ENCODE measurements at regions not wholly inside any gene's neighbourhood (a gene's known extent, or its start where the extent isn't known, plus 50 kb on each side); places are given as distances from the start of the nearest gene placed in this dataset.

DNA sequence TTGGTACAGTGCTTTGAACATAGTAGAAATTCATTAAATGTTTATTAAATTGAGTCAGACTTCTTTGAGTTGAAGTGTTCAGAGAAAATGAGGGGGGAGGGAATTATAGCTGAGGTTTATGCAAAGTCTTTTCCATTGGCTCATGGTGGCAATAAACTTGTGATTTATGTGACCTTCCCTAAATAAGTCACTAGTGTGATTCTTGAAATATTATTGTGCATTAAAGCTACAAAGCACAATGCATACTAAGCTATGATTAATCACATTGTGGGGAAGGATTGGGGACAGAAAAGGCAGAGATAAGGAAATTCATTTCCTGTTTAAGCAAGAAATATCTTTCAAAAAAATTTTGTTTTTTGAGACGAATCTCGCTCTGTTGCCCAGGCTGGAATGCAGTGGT lies 877.5 kb downstream of the TFAP2A start:
- TF ChIP-seq SIN3A (IDR thresholded peaks at IDR 0.05; ENCODE audit: borderline replicate concordance, insufficient read depth, low read length) (no peak), POLR2AphosphoS5 (IDR thresholded peaks at IDR 0.05; ENCODE audit: low read depth, low read length) (no peak), TAF1 (IDR thresholded peaks at IDR 0.05; ENCODE audit: borderline replicate concordance, insufficient read depth, low read length) (no peak), FOXP2 (optimal IDR thresholded peaks at IDR 0.05; ENCODE audit: borderline replicate concordance, extremely low read depth, extremely low read length, insufficient read depth) (no peak)
- TF ChIP-seq, protein P1, sequence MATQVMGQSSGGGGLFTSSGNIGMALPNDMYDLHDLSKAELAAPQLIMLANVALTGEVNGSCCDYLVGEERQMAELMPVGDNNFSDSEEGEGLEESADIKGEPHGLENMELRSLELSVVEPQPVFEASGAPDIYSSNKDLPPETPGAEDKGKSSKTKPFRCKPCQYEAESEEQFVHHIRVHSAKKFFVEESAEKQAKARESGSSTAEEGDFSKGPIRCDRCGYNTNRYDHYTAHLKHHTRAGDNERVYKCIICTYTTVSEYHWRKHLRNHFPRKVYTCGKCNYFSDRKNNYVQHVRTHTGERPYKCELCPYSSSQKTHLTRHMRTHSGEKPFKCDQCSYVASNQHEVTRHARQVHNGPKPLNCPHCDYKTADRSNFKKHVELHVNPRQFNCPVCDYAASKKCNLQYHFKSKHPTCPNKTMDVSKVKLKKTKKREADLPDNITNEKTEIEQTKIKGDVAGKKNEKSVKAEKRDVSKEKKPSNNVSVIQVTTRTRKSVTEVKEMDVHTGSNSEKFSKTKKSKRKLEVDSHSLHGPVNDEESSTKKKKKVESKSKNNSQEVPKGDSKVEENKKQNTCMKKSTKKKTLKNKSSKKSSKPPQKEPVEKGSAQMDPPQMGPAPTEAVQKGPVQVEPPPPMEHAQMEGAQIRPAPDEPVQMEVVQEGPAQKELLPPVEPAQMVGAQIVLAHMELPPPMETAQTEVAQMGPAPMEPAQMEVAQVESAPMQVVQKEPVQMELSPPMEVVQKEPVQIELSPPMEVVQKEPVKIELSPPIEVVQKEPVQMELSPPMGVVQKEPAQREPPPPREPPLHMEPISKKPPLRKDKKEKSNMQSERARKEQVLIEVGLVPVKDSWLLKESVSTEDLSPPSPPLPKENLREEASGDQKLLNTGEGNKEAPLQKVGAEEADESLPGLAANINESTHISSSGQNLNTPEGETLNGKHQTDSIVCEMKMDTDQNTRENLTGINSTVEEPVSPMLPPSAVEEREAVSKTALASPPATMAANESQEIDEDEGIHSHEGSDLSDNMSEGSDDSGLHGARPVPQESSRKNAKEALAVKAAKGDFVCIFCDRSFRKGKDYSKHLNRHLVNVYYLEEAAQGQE (IDR thresholded peaks at IDR 0.05; ENCODE audit: insufficient read depth in 1 of 2, low read depth in 2 of 2, low read length in 2 of 2) = no peak

DNA sequence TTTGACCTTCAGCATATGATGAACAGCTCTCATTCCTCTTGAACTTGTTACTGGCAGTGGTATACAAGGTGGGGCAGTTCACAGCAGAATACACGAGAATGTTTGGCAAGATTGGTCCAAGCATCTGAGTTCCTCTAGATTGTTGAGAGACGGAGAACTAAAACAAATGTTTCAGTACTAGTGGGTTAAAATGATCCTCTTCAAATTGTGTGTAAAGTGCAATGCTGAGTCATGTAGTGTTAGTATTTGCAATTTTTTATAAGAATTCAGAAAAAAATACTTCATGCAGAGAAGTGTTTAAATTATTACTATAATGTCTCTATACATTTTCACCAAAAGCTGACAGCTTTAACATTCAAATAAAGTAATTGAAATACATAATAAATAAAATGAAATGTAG lies 879.8 kb downstream of the TFAP2A start:
- TF ChIP-seq TAF1 (IDR thresholded peaks at IDR 0.05; ENCODE audit: borderline replicate concordance, insufficient read depth, low read length) = no peak
- no peak for TF ChIP-seq FOXP2 (optimal IDR thresholded peaks at IDR 0.05; ENCODE audit: borderline replicate concordance, extremely low read depth, extremely low read length, insufficient read depth)
- TF ChIP-seq, protein P1 (IDR thresholded peaks at IDR 0.05; ENCODE audit: insufficient read depth in 1 of 2, low read depth in 2 of 2, low read length in 2 of 2) = no peak
- TF ChIP-seq SIN3A (IDR thresholded peaks at IDR 0.05; ENCODE audit: borderline replicate concordance, insufficient read depth, low read length) = no peak
- no peak for TF ChIP-seq POLR2AphosphoS5 (IDR thresholded peaks at IDR 0.05; ENCODE audit: low read depth, low read length)

DNA sequence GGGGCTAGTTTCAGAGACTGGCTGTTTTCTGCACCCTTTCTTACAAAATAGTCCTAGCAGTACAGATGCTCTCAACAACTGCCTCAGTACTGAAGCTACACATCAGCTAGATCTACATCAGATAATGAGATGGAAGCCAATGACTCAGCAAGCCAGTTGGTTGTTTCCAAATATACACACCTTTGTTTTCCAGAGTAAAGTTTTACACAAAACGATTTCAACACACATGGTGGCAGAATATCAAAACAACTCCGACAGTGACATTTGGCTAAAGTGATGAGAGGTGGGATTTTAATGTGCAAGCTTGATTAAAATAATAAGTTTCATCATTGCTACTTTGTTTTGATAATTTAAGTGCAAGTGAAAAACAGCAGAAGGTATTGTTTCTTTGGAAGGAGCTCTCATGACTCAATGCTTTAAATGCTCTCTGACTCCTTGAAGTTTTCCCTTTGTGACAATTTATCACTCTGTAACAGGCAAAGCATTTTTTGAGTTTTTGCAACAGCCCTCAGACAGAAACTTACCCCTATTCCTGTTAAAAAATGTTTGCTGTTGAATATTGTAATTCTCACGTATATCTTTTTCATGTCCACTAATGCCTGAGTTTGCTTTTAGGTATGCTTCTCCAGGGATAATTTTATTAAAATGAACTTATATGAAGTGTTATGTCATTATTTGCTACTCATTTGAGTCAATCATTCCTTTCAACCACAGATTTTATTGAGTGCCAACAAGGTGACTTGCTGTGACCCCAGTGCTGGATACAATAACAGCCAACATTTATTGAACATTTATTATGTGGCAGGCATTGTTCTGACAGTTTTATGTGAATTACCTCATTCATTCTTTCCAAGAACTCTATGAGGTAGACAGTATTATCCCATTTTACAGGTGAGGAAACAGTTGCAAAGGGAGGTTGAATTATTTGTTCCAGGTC lies 882.0 kb downstream of the TFAP2A start:
- TF ChIP-seq, protein P1 (IDR thresholded peaks at IDR 0.05; ENCODE audit: insufficient read depth in 1 of 2, low read depth in 2 of 2, low read length in 2 of 2) = no peak
- TF ChIP-seq FOXP2 (optimal IDR thresholded peaks at IDR 0.05; ENCODE audit: borderline replicate concordance, extremely low read depth, extremely low read length, insufficient read depth) (no peak), POLR2AphosphoS5 (IDR thresholded peaks at IDR 0.05; ENCODE audit: low read depth, low read length) (no peak), TAF1 (IDR thresholded peaks at IDR 0.05; ENCODE audit: borderline replicate concordance, insufficient read depth, low read length) (no peak), SIN3A (IDR thresholded peaks at IDR 0.05; ENCODE audit: borderline replicate concordance, insufficient read depth, low read length) (no peak)

DNA sequence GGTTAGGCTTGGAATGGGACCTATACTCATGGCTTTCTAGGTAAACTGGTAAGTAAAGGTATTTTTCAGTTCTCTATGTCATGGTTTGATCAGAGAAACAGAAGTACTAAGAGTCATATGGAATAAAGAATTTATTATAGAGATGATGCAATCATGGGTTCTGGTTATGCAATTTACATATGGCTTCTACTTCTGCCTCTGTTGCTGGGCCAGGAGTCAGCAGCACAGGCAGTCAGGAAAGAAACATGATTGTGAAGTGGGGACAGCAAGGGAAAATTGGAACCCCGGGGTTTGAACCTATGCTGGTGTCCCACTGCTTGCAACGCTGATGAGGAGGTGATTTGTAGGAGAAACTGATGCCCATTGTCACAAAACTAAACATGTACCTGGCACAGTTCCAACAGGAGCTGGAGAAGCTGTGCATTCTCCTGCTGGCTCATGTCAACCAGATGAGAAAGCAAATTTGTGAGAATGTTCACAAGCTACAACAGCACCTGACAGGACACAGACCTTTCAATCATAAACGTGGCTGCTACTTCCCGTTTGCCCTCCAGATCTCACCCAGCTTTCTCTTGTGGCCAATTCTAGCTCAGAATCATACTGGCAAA lies 887.1 kb downstream of the TFAP2A start:
- no peak for TF ChIP-seq SIN3A (IDR thresholded peaks at IDR 0.05; ENCODE audit: borderline replicate concordance, insufficient read depth, low read length)
- no peak for TF ChIP-seq POLR2AphosphoS5 (IDR thresholded peaks at IDR 0.05; ENCODE audit: low read depth, low read length)
- TF ChIP-seq, protein P1 (IDR thresholded peaks at IDR 0.05; ENCODE audit: insufficient read depth in 1 of 2, low read depth in 2 of 2, low read length in 2 of 2) = no peak
- no peak for TF ChIP-seq TAF1 (IDR thresholded peaks at IDR 0.05; ENCODE audit: borderline replicate concordance, insufficient read depth, low read length)
- no peak for TF ChIP-seq FOXP2 (optimal IDR thresholded peaks at IDR 0.05; ENCODE audit: borderline replicate concordance, extremely low read depth, extremely low read length, insufficient read depth)

All from PFSK-1 (cell line).